ENCODE measurements at regions not wholly inside any gene's neighbourhood (a gene's known extent, or its start where the extent isn't known, plus 50 kb on each side); places are given as distances from the start of the nearest gene placed in this dataset.

- no peaks in the 10 kb centered on the region for H3K36me3 ChIP-seq (ENCODE audit: control insufficient read depth in 4 of 4, insufficient read depth in 4 of 4, low read length in 3 of 4)
- 94% methylated on average over 3 of the region's 3 CpGs for WGBS (ENCODE audit: insufficient coverage)
- H3K4me1 ChIP-seq (ENCODE audit: control extremely low read depth in 1 of 4, control insufficient read depth in 4 of 4, insufficient read depth in 4 of 4, low read length in 3 of 4): peaks cover 3 to 14% (median 13%) of the 10 kb centered on the region in 4 experiments
- H3K27ac ChIP-seq (ENCODE audit: insufficient read depth in 1 of 2, low read depth in 1 of 2, low read length in 2 of 2, poor library complexity in 1 of 2, severe bottlenecking in 2 of 2): no peak overlapping the region
- H3K27me3 ChIP-seq (replicated peaks in 2 of 5; ENCODE audit: control insufficient read depth in 4 of 5, insufficient read depth in 5 of 5, low read length in 4 of 5): no peaks in the 10 kb centered on the region
- ChIA-PET CTCF (interaction anchor here (1.5 to 3.3 kb wide), 2 partner anchors 21 to 40 kb away, joined by 5 to 23 read pairs; no protein-coding TSS in a partner anchor), POLR2A (no interaction called here)
- peaks cover 0 to 5% (median 0%) of the 10 kb centered on the region in 5 experiments for H3K9me3 ChIP-seq (ENCODE audit: control extremely low read depth in 1 of 5, control insufficient read depth in 4 of 5, insufficient read depth in 2 of 5, low read depth in 1 of 5, low read length in 4 of 5)
- DNase-seq: no peak
- H3K4me3 ChIP-seq (ENCODE audit: control insufficient read depth in 1 of 7, extremely low read depth in 1 of 7, insufficient read depth in 4 of 7, low read depth in 2 of 7, low read length in 6 of 7): no peak overlapping the region
These were observed 64.8 kb upstream of the SPTLC1 start for GRCh38 chr9:92180002-92180400.

GRCh38 chr9:92179286-92180001 lies 64.2 kb upstream of the SPTLC1 start:
- ChIA-PET POLR2A (no interaction called here), CTCF (interaction anchor here (0.6 to 3.3 kb wide), 4 partner anchors 20 to 40 kb away, joined by 3 to 23 read pairs (median 6); no protein-coding TSS in a partner anchor)
- Histone ChIP-seq H3K4me3 (ENCODE audit: control insufficient read depth in 1 of 7, extremely low read depth in 1 of 7, insufficient read depth in 4 of 7, low read depth in 2 of 7, low read length in 6 of 7) (no peak overlapping the region), H3K4me1 (ENCODE audit: control extremely low read depth in 1 of 4, control insufficient read depth in 4 of 4, insufficient read depth in 4 of 4, low read length in 3 of 4) (peaks cover 3 to 14% (median 13%) of the 10 kb centered on the region in 4 experiments), H3K27me3 (replicated peaks in 2 of 5; ENCODE audit: control insufficient read depth in 4 of 5, insufficient read depth in 5 of 5, low read length in 4 of 5) (no peaks in the 10 kb centered on the region), H3K9me3 (ENCODE audit: control extremely low read depth in 1 of 5, control insufficient read depth in 4 of 5, insufficient read depth in 2 of 5, low read depth in 1 of 5, low read length in 4 of 5) (peaks cover 0 to 5% (median 0%) of the 10 kb centered on the region in 5 experiments), H3K27ac (ENCODE audit: insufficient read depth in 1 of 2, low read depth in 1 of 2, low read length in 2 of 2, poor library complexity in 1 of 2, severe bottlenecking in 2 of 2) (no peak overlapping the region), H3K36me3 (ENCODE audit: control insufficient read depth in 4 of 4, insufficient read depth in 4 of 4, low read length in 3 of 4) (no peaks in the 10 kb centered on the region)
- DNase-seq: no peak
- 100% methylated on average over 7 of the region's 11 CpGs for WGBS (ENCODE audit: insufficient coverage)

DNA sequence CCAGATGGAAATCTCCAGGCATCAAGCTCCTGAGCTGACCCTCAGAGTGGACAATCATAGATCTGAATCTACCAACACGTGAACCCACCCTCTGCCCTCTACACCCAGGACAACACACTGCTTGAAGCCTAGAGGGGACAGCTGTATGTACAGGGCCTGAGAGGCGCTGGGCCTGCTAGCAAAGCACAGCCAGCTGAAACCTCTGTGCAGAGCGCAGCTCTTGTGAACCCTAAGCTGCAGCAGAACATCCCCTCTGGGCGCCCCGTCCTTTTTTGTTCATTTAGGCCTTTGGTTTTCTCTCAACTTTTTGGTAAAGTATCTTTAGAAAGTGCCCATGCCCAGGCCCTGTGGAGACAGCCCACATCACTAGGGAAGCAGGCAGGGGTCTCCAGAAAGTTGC lies 62.4 kb upstream of the SPTLC1 start:
- no peaks in the 10 kb centered on the region for H3K27me3 ChIP-seq (replicated peaks in 2 of 5; ENCODE audit: control insufficient read depth in 4 of 5, insufficient read depth in 5 of 5, low read length in 4 of 5)
- WGBS (ENCODE audit: insufficient coverage): 99% methylated on average over 5 of the region's 5 CpGs
- ChIA-PET POLR2A (no interaction called here), CTCF (interaction anchor here (0.6 kb wide), 1 partner anchor 10 kb away, joined by 3 read pairs; no protein-coding TSS in a partner anchor)
- no peak overlapping the region for H3K27ac ChIP-seq (ENCODE audit: insufficient read depth in 1 of 2, low read depth in 1 of 2, low read length in 2 of 2, poor library complexity in 1 of 2, severe bottlenecking in 2 of 2)
- peaks cover 0 to 14% (median 9%) of the 10 kb centered on the region in 5 experiments for H3K9me3 ChIP-seq (ENCODE audit: control extremely low read depth in 1 of 5, control insufficient read depth in 4 of 5, insufficient read depth in 2 of 5, low read depth in 1 of 5, low read length in 4 of 5)
- peaks cover 3 to 14% (median 13%) of the 10 kb centered on the region in 4 experiments for H3K4me1 ChIP-seq (ENCODE audit: control extremely low read depth in 1 of 4, control insufficient read depth in 4 of 4, insufficient read depth in 4 of 4, low read length in 3 of 4)
- no peak overlapping the region for H3K4me3 ChIP-seq (ENCODE audit: control insufficient read depth in 1 of 7, extremely low read depth in 1 of 7, insufficient read depth in 4 of 7, low read depth in 2 of 7, low read length in 6 of 7)
- no peak for DNase-seq
- no peaks in the 10 kb centered on the region for H3K36me3 ChIP-seq (ENCODE audit: control insufficient read depth in 4 of 4, insufficient read depth in 4 of 4, low read length in 3 of 4)

DNA sequence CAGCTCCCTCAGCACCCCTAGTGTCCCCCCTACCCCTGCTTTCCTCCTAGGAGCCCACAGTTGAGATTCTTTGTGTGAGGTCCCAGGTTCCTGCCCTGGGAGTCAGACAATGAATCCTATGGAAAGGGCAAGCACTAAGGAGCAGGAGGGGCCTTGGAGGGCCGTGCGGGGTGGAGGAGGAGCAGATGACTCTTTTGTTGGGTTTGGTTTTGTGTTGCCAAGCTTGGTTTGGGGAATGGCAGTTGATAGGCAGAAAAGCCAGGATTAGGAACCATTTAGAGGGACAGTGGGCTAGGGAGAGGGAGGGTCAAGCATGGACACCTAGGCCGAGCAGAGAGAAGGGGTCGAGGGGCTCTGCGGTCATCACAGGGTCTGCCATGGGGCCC lies 61.6 kb upstream of the SPTLC1 start:
- Histone ChIP-seq H3K27ac (ENCODE audit: insufficient read depth in 1 of 2, low read depth in 1 of 2, low read length in 2 of 2, poor library complexity in 1 of 2, severe bottlenecking in 2 of 2) (no peak overlapping the region), H3K9me3 (ENCODE audit: control extremely low read depth in 1 of 5, control insufficient read depth in 4 of 5, insufficient read depth in 2 of 5, low read depth in 1 of 5, low read length in 4 of 5) (peaks cover 0 to 14% (median 9%) of the 10 kb centered on the region in 5 experiments), H3K4me3 (ENCODE audit: control insufficient read depth in 1 of 7, extremely low read depth in 1 of 7, insufficient read depth in 4 of 7, low read depth in 2 of 7, low read length in 6 of 7) (no peak overlapping the region), H3K27me3 (replicated peaks in 2 of 5; ENCODE audit: control insufficient read depth in 4 of 5, insufficient read depth in 5 of 5, low read length in 4 of 5) (no peaks in the 10 kb centered on the region), H3K36me3 (ENCODE audit: control insufficient read depth in 4 of 4, insufficient read depth in 4 of 4, low read length in 3 of 4) (no peaks in the 10 kb centered on the region), H3K4me1 (ENCODE audit: control extremely low read depth in 1 of 4, control insufficient read depth in 4 of 4, insufficient read depth in 4 of 4, low read length in 3 of 4) (peaks cover 3 to 14% (median 13%) of the 10 kb centered on the region in 4 experiments)
- DNase-seq: no peak
- 100% methylated on average over 5 of the region's 5 CpGs for WGBS (ENCODE audit: insufficient coverage)
- CTCF ChIA-PET: no interaction called here
- POLR2A ChIA-PET: no interaction called here

DNA sequence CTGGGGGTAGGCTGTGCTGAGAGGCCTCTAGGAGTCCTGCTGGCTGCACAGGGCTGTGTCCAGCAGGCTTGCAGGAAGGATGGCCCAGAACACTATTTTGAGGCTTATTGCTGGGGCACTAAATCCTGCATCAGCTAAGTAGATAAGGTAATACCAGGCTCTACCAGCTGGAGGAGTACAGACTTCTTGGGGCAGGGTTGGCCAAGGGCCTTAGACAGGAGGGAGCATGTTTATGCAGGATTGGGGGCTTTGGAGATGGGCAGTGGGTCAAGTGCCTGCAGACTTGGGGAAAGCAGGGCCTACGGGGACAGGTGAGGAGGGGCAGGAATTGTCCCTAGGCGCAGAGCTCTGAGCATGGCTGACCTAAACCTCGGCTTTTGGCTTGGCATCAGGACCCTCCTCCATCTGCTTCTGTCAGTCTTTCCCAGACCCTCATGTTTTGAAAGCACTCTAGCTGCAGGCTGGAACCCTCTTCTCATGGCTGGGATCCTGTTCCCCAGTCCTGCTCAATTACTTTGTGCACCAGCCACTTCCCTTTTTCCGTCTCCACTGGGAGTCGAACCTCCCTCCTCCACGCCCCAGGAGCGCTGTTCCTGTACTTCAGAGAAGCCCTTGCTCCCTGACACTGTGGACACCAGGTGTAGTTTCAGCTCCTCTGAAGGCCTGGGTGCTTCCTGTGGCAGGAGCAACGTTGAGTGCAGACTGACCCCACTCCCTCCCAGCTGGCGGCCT lies 61.0 kb upstream of the SPTLC1 start:
- Histone ChIP-seq H3K36me3 (ENCODE audit: control insufficient read depth in 4 of 4, insufficient read depth in 4 of 4, low read length in 3 of 4) (no peaks in the 10 kb centered on the region), H3K27me3 (replicated peaks in 2 of 5; ENCODE audit: control insufficient read depth in 4 of 5, insufficient read depth in 5 of 5, low read length in 4 of 5) (no peaks in the 10 kb centered on the region), H3K4me3 (ENCODE audit: control insufficient read depth in 1 of 7, extremely low read depth in 1 of 7, insufficient read depth in 4 of 7, low read depth in 2 of 7, low read length in 6 of 7) (no peak overlapping the region), H3K27ac (ENCODE audit: insufficient read depth in 1 of 2, low read depth in 1 of 2, low read length in 2 of 2, poor library complexity in 1 of 2, severe bottlenecking in 2 of 2) (no peak overlapping the region), H3K9me3 (ENCODE audit: control extremely low read depth in 1 of 5, control insufficient read depth in 4 of 5, insufficient read depth in 2 of 5, low read depth in 1 of 5, low read length in 4 of 5) (peaks cover 0 to 14% (median 9%) of the 10 kb centered on the region in 5 experiments), H3K4me1 (ENCODE audit: control extremely low read depth in 1 of 4, control insufficient read depth in 4 of 4, insufficient read depth in 4 of 4, low read length in 3 of 4) (peaks cover under 1 to 11% (median 9%) of the 10 kb centered on the region in 4 experiments)
- 85% methylated on average over 9 of the region's 9 CpGs for WGBS (ENCODE audit: insufficient coverage)
- ChIA-PET CTCF (interaction anchor here (0.6 to 1.3 kb wide), 3 partner anchors 15 to 448 kb away, joined by 3 to 4 read pairs (median 4); no protein-coding TSS in a partner anchor), POLR2A (no interaction called here)
- DNase-seq: no peak

DNA sequence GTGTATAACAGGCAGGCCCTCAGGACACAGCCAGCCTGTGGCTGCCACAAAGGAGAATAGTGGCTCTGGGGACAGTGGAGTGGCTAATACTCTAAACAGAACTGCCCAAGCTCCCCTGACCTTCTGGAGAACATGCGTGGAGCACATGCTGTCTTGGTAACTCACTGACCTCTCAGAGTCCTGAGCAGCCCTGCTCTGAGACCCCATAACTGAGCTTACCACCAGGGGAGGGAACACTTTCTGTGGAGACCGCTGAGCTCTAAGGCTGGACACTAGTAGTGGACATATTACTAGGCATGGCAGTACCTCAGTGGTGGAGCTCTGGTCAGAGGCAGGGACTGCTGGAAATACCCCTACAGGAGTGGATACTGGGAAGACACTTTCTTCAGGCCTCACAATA lies 60.2 kb upstream of the SPTLC1 start:
- DNase-seq: no peak
- CTCF ChIA-PET: interaction anchor here (0.6 to 1.3 kb wide), 3 partner anchors 16 to 449 kb away, joined by 3 to 4 read pairs (median 4); no protein-coding TSS in a partner anchor

More for the DNA sequence above, 60.2 kb upstream of the SPTLC1 start:
- H3K27me3 ChIP-seq (replicated peaks in 2 of 5; ENCODE audit: control insufficient read depth in 4 of 5, insufficient read depth in 5 of 5, low read length in 4 of 5): no peaks in the 10 kb centered on the region
- H3K4me1 ChIP-seq (ENCODE audit: control extremely low read depth in 1 of 4, control insufficient read depth in 4 of 4, insufficient read depth in 4 of 4, low read length in 3 of 4): peaks cover 0 to 8% (median 3%) of the 10 kb centered on the region in 4 experiments
- WGBS (ENCODE audit: insufficient coverage): 89% methylated on average over 1 of the region's 2 CpGs
- POLR2A ChIA-PET: interaction anchor here (0.9 kb wide), 1 partner anchor 33 kb away, joined by 3 read pairs; no protein-coding TSS in a partner anchor
- peaks cover 0 to 14% (median 9%) of the 10 kb centered on the region in 5 experiments for H3K9me3 ChIP-seq (ENCODE audit: control extremely low read depth in 1 of 5, control insufficient read depth in 4 of 5, insufficient read depth in 2 of 5, low read depth in 1 of 5, low read length in 4 of 5)
- no peak overlapping the region for H3K27ac ChIP-seq (ENCODE audit: insufficient read depth in 1 of 2, low read depth in 1 of 2, low read length in 2 of 2, poor library complexity in 1 of 2, severe bottlenecking in 2 of 2)
- no peak overlapping the region for H3K4me3 ChIP-seq (ENCODE audit: control insufficient read depth in 1 of 7, extremely low read depth in 1 of 7, insufficient read depth in 4 of 7, low read depth in 2 of 7, low read length in 6 of 7)
- no peaks in the 10 kb centered on the region for H3K36me3 ChIP-seq (ENCODE audit: control insufficient read depth in 4 of 4, insufficient read depth in 4 of 4, low read length in 3 of 4)

Data from common myeloid progenitor, CD34-positive (primary cell).